MM.1S (cell line): ENCODE measurements at regions not wholly inside any gene's neighbourhood (a gene's known extent, or its start where the extent isn't known, plus 50 kb on each side); places are given as distances from the start of the nearest gene placed in this dataset.

Experiments
- DNase-seq: peaks from one replicate; pipeline ENCODE4 v3.0.0-alpha.2; 2015
- H2AFZ ChIP-seq: fragments of 300-600 bp; sonication (generic); 2 replicates; pipeline ENCODE4 v1.6.0; 2016; ENCODE audit warnings: antibody characterized with exemption, low read length
- H3F3A ChIP-seq: fragments of 300-600 bp; sonication (generic); 2 replicates; pipeline ENCODE4 v1.6.1; 2016; ENCODE audit warnings: mild to moderate bottlenecking, antibody characterized with exemption, low read length, moderate library complexity, mixed read lengths; ENCODE audit not compliant: insufficient read depth
- H3K27ac ChIP-seq: fragments of 300-600 bp; sonication (generic); 2 replicates; pipeline ENCODE4 v1.5.1; 2016; ENCODE audit warnings: mild to moderate bottlenecking, low read length
- H3K27me3 ChIP-seq: fragments of 300-600 bp; sonication (generic); replicated peaks from 2 replicates; pipeline ENCODE4 v1.6.0; 2016; ENCODE audit warnings: low read length; ENCODE audit not compliant: insufficient read depth
- H3K36me3 ChIP-seq: fragments of 300-600 bp; sonication (generic); replicated peaks from 2 replicates; pipeline ENCODE4 v1.6.1; 2016; ENCODE audit warnings: mild to moderate bottlenecking, low read length, mixed read lengths; ENCODE audit not compliant: insufficient read depth
- H3K4me1 ChIP-seq: fragments of 300-600 bp; sonication (generic); 2 replicates; pipeline ENCODE4 v1.6.1; 2016; ENCODE audit warnings: low read length, mixed read lengths
- H3K4me2 ChIP-seq: fragments of 300-600 bp; sonication (generic); 2 replicates; pipeline ENCODE4 v1.6.0; 2016; ENCODE audit warnings: low read depth, low read length
- H3K4me3 ChIP-seq: fragments of 300-600 bp; sonication (generic); 2 replicates; pipeline ENCODE4 v1.5.1; 2016; ENCODE audit warnings: low read length, mixed read lengths
- H3K79me2 ChIP-seq: fragments of 300-600 bp; sonication (generic); 2 replicates; pipeline ENCODE4 v1.6.1; 2016; ENCODE audit warnings: mixed run types, low read length, mixed read lengths
- H3K9ac ChIP-seq: fragments of 300-600 bp; sonication (generic); 2 replicates; pipeline ENCODE4 v1.6.1; 2016; ENCODE audit warnings: low read length, mixed read lengths
- H3K9me2 ChIP-seq: fragments of 300-600 bp; sonication (generic); replicated peaks from 2 replicates; pipeline ENCODE4 v1.6.1; 2016; ENCODE audit warnings: mild to moderate bottlenecking, low read length, mixed read lengths; ENCODE audit not compliant: insufficient read depth
- H3K9me3 ChIP-seq: fragments of 300-600 bp; sonication (generic); replicated peaks from 2 replicates; pipeline ENCODE4 v1.6.1; 2016; ENCODE audit warnings: mild to moderate bottlenecking, low read length, mixed read lengths; ENCODE audit not compliant: insufficient read depth
- H4K20me1 ChIP-seq: fragments of 300-600 bp; sonication (generic); 2 replicates; pipeline ENCODE4 v1.6.1; 2016; ENCODE audit warnings: mild to moderate bottlenecking, low read length, moderate library complexity, mixed read lengths; ENCODE audit not compliant: insufficient read depth
- CTCF ChIP-seq: fragments of 300-600 bp; sonication (generic); IDR thresholded peaks from 2 replicates; pipeline ENCODE4 v1.5.1; 2016; ENCODE audit warnings: antibody characterized with exemption, low read length, mixed read lengths
- EZH2 ChIP-seq: fragments of 300-600 bp; sonication (generic); optimal IDR thresholded peaks from 2 replicates; pipeline ENCODE3; 2017; ENCODE audit warnings: low read depth, mild to moderate bottlenecking, antibody characterized with exemption, low read length, mixed read lengths
- EZH2phosphoT487 ChIP-seq: fragments of 300-600 bp; sonication (generic); IDR thresholded peaks from 2 replicates; pipeline ENCODE4 v1.6.1; 2018; ENCODE audit warnings: antibody characterized with exemption, low read length

- no peaks in the 10 kb centered on the region for H3K79me2 ChIP-seq
- H3K4me3 ChIP-seq: no peak overlapping the region
- H3K36me3 ChIP-seq: no peaks in the 10 kb centered on the region
- H3K9me2 ChIP-seq: no peaks in the 10 kb centered on the region
- no peaks in the 10 kb centered on the region for H3K27me3 ChIP-seq
- no peak overlapping the region for H3K9ac ChIP-seq
- H3K27ac ChIP-seq: no peak overlapping the region
- no peak overlapping the region for H3K4me2 ChIP-seq
- no peak for DNase-seq
- H4K20me1 ChIP-seq: no peaks in the 10 kb centered on the region
- no peaks in the 10 kb centered on the region for H3K4me1 ChIP-seq
- no peaks in the 10 kb centered on the region for H3F3A ChIP-seq
- H2AFZ ChIP-seq: no peak overlapping the region
- H3K9me3 ChIP-seq: no peaks in the 10 kb centered on the region
- TF ChIP-seq EZH2 (no peak), CTCF (no peak), EZH2phosphoT487 (no peak)
Observed at GRCh38 chr3:182135056-182135455, 423.3 kb downstream of the SOX2 start.

GRCh38 chr3:182136008-182136910 lies 424.5 kb downstream of the SOX2 start:
- Histone ChIP-seq H3K27ac (no peak overlapping the region), H3F3A (no peaks in the 10 kb centered on the region), H3K4me1 (no peaks in the 10 kb centered on the region), H3K79me2 (no peaks in the 10 kb centered on the region), H3K9me3 (no peaks in the 10 kb centered on the region), H3K9me2 (no peaks in the 10 kb centered on the region), H2AFZ (no peak overlapping the region), H3K27me3 (no peaks in the 10 kb centered on the region), H3K9ac (no peak overlapping the region), H3K4me3 (no peak overlapping the region), H3K4me2 (no peak overlapping the region), H3K36me3 (no peaks in the 10 kb centered on the region), H4K20me1 (no peaks in the 10 kb centered on the region)
- TF ChIP-seq EZH2phosphoT487 (no peak), CTCF (no peak), EZH2 (no peak)
- no peak for DNase-seq

- TF ChIP-seq EZH2phosphoT487: no peak
- no peak for TF ChIP-seq CTCF
- no peak for TF ChIP-seq EZH2
- DNase-seq: no peak
- H3K9ac ChIP-seq: no peak overlapping the region
- H3K4me3 ChIP-seq: no peak overlapping the region
- H3K4me1 ChIP-seq: no peaks in the 10 kb centered on the region
- no peaks in the 10 kb centered on the region for H3K9me3 ChIP-seq
- H3K79me2 ChIP-seq: no peaks in the 10 kb centered on the region
- no peaks in the 10 kb centered on the region for H3K9me2 ChIP-seq
- no peaks in the 10 kb centered on the region for H3K36me3 ChIP-seq
- no peak overlapping the region for H3K27ac ChIP-seq
- no peaks in the 10 kb centered on the region for H3F3A ChIP-seq
- no peak overlapping the region for H2AFZ ChIP-seq
- H4K20me1 ChIP-seq: no peaks in the 10 kb centered on the region
- H3K27me3 ChIP-seq: no peaks in the 10 kb centered on the region
- H3K4me2 ChIP-seq: no peak overlapping the region
Observed at GRCh38 chr3:182138393-182138792, 426.7 kb downstream of the SOX2 start.
